T-helper 2 cell treated with Interferon-gamma antibody and Interleukin-4, amounts not matched to agents 100 ng/mL and 5 ng/mL, for 36 hours (primary cell): ENCODE measurements at regions not wholly inside any gene's neighbourhood (a gene's known extent, or its start where the extent isn't known, plus 50 kb on each side); places are given as distances from the start of the nearest gene placed in this dataset.
"Not testable (repeated sequence)": the region's sequence is repeated elsewhere in the genome, so short reads cannot be mapped to it uniquely, and the experiment has no call there.

Experiments used
- intact Hi-C: fragments of 100-400 bp; cut with micrococcal nuclease; formaldehyde crosslinking; loops from one replicate; pipeline ENCODE4 v1.15.1; 2023

DNA sequence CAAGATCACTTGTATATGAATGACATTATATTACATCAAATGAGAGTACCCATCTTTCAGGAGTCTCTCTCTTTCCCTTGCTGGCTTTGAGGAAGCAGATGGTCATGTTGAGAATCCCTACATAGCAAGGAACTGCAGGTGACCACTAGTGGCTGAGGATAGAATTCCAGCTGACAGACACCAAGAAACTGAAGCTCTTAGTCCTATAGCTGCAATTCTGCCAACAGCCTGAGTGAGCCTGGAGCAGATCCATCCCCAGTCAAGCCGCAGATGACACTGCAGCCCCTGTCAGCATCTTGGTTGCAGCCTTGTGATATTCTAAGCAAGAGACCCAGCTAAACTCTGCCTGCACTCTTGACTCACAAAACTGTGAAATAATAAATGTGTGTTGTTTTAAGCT is 531.5 kb downstream of the CSNK1G3 start:
- intact Hi-C loops = no loop called here

GRCh38 chr5:124040799-124041198 is 528.8 kb downstream of the CSNK1G3 start:
- intact Hi-C loops = no loop called here

DNA sequence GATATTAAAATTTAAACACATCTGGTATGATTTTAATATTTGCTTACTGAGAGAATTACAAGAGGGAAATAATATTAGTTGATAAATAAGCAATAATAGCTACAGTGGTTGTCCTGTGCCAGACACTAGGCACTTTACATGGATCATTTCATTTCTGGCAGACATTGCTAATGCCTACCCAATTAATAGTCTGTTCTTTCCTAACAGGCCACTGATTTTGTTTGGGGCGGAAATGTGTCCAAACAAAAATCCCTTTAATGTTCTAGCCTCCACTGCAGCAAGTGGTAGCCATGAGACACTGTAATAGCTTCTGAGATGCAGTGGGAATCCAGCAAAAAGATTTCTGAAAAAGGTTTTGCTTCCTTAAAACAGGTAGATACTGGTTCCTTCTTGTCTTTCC is 527.4 kb downstream of the CSNK1G3 start:
- intact Hi-C loops = no loop called here

DNA sequence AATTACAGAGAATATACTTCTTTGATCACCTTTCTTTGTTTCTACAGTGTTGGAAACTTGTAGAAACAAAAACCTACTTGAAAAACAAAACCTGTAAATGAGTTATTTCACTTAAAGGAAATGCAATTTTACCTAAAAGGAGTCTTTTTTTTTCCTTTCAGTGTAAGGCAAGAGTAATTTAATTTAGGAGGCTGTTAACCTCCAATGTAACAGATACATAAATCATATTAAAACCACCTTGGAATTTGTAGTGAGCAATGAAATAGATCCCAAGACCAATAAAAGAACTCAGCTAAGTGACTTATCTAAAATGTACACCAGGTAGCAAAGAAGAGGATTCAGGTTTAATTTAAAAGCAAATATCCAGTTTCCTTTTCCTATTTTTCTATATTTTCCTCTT is 524.8 kb downstream of the CSNK1G3 start:
- intact Hi-C loops = no loop called here

DNA sequence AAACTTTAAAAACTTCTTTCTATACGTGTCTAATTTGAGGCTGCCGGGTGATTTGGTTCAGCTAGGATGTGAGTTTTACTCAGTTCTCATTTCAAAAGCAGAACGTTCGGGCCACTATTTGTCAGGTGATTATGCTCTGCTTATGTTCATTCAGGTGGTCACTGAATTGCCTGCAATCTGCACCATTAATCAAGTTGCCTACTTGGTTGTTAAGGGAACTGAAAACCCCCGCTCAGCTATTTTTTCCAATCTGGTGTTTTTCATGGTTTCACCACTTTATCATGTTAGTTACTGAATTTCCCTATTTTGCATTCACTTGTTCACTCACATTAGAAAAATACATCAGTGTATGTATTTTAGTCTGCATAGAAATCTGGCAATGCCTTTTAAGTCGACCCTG is 523.0 kb downstream of the CSNK1G3 start:
- intact Hi-C loops = no loop called here

GRCh38 chr5:124034083-124034700 is 522.2 kb downstream of the CSNK1G3 start:
- intact Hi-C loops = no loop called here

DNA sequence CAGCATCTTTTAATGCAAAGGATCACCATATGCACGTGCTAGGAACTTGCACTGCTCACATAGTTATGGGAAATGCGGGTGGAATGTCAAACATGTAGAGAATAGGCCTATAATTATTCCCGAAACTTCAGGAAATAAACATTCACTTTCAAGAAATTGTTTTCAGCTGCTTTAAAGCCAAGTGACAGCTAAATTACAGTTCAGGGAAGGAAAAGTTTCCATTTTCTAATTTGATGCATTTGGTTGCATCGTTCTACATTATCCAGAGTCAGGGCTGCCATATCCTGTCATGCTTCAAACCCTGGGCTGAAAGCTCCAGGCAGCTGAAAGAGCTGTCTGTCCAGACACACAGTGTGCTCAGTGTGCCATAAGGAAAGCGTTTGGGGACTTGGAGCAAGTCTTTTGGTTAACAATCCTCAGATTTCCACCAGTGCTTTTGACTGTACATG is 518.1 kb downstream of the CSNK1G3 start:
- intact Hi-C loops = no loop called here

DNA sequence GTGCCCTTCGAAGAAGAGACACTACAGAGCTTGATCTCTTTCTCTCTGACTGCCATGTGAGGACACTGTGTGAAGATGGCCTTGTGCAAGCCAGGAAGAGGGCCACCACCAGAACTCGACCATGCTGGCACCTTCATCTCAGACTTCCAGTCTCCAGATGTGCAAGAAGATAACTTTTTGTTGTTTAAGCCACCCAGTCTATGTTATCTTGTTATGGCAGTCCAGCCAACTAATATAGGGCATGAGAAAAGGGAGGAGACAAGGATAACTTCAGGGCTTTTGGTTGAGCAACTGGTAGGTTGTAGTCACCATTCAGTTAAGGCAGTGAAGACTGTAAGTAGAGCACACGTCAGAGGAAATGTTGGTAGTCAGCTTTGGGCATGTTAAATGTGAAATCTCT is 515.5 kb downstream of the CSNK1G3 start:
- intact Hi-C loops = no loop called here

- intact Hi-C loops = no loop called here
Observed at GRCh38 chr5:124025306-124025845, 513.4 kb downstream of the CSNK1G3 start.

GRCh38 chr5:124022966-124023365 is 511.0 kb downstream of the CSNK1G3 start:
- intact Hi-C loops = no loop called here

- intact Hi-C loops = no loop called here
Observed at GRCh38 chr5:124021776-124022175, 509.8 kb downstream of the CSNK1G3 start.

DNA sequence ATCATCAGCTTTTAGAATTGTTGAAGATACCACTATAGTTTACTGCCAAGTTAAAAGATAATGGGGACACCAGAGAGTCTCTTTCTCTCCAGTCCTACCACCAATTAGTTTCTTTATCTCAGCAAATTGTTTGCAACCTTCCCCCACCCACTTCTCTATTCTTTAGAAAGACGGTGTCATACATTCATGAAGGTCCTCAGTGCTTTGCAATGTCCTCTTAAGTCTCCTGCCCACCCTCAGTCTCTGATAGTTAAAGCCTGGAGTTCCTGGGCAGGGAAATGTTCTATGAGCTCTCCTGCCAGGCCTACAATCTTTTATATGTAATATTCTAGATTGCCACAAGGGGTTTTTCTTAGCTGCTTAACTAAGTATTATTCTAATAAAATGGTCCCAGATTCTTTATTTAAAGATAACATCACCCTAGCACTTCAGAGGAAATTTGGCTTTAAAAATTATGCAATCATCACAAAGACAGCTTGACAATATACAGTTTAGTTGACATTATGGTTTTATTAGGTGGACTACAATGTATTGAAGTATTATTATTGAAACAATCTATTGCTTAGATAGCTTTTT is 509.2 kb downstream of the CSNK1G3 start:
- intact Hi-C loops = no loop called here

- intact Hi-C loops = not testable (repeated sequence)
Observed at GRCh38 chr5:124017321-124017720, 505.3 kb downstream of the CSNK1G3 start.

- intact Hi-C loops = no loop called here
Observed at GRCh38 chr5:124007675-124008398, 495.9 kb downstream of the CSNK1G3 start.

DNA sequence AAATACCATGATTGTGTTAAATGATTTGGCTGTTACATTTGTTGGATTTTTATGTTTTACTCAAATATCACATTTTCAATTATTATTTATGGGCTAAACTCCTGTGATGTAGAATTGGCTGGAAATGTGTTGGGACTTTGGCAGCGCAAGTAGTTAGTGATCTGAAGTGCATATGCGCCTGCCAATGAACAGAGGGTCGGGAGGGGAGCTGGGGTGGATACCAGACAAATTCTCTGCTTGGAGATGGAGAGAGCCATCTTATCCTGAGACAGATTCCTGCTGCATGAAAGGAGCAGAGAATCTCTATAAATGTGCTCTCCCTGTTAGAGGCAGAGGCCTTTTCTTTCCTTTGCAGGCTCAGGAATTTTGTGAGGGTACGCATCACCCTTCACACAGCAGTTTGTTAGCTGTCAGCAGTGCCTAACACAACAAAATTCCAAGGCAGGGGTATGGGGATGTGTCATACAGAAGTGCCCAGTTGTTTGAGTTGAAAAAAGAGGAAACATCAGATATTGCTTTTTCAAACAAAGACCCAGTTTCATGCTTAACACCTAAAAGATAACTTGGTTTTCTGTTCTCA is 489.1 kb downstream of the CSNK1G3 start:
- intact Hi-C loops = no loop called here

GRCh38 chr5:124000538-124000937 is 488.6 kb downstream of the CSNK1G3 start:
- intact Hi-C loops = no loop called here

- intact Hi-C loops = no loop called here
Observed at GRCh38 chr5:123997462-123998215, 485.7 kb downstream of the CSNK1G3 start.

DNA sequence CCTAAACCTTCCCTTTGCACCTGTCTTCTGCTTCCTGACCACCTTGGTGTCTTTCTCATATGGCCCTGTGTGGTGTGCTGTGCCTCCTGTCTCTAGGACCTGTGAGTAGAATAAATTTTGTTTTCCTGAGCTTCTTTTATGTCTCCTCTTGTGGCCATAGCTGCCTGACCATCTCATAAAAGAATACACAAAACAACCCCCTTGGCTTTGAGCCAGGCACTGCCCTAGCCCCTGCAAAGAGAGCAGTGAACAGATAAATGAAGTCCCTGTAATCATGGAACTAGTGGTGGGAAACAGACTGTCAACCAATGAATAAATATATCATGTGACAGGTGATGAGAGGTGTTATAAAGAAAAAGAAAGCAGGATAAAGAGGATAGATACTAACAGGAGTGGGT is 485.1 kb downstream of the CSNK1G3 start:
- intact Hi-C loops = no loop called here

GRCh38 chr5:123992641-123993040 is 480.7 kb downstream of the CSNK1G3 start:
- intact Hi-C loops = no loop called here

GRCh38 chr5:123987956-123988355 is 476.0 kb downstream of the CSNK1G3 start:
- intact Hi-C loops = no loop called here

- intact Hi-C loops = no loop called here
Observed at GRCh38 chr5:123976379-123977033, 464.5 kb downstream of the CSNK1G3 start.
